ENCODE measurements at regions not wholly inside any gene's neighbourhood (a gene's known extent, or its start where the extent isn't known, plus 50 kb on each side); places are given as distances from the start of the nearest gene placed in this dataset.

- Histone ChIP-seq H3K4me1 (no peaks in the 10 kb centered on the region), H3K27me3 (no peaks in the 10 kb centered on the region), H3K9me3 (no peaks in the 10 kb centered on the region), H3K4me3 (no peak overlapping the region), H3K36me3 (no peaks in the 10 kb centered on the region), H3K27ac (no peak overlapping the region)
- no peak for DNase-seq
- TF ChIP-seq CTCF (IDR thresholded peaks at IDR 0.05) (no peak), POLR2A (IDR thresholded peaks at IDR 0.05) (no peak)
Measured at GRCh38 chr9:108724652-108725051, 131.1 kb downstream of the ACTL7B start.

- H3K27me3 ChIP-seq: no peaks in the 10 kb centered on the region
- no peak overlapping the region for H3K4me3 ChIP-seq
- TF ChIP-seq CTCF (IDR thresholded peaks at IDR 0.05) (no peak), POLR2A (IDR thresholded peaks at IDR 0.05) (no peak)
- no peaks in the 10 kb centered on the region for H3K36me3 ChIP-seq
- DNase-seq: no peak
- H3K9me3 ChIP-seq: no peaks in the 10 kb centered on the region
- no peak overlapping the region for H3K27ac ChIP-seq
- H3K4me1 ChIP-seq: no peaks in the 10 kb centered on the region
Measured at GRCh38 chr9:108724122-108724521, 131.7 kb downstream of the ACTL7B start.

GRCh38 chr9:108722396-108722795 lies 133.4 kb downstream of the ACTL7B start:
- Histone ChIP-seq H3K36me3 (no peaks in the 10 kb centered on the region), H3K4me1 (no peaks in the 10 kb centered on the region), H3K27me3 (no peaks in the 10 kb centered on the region), H3K4me3 (no peak overlapping the region), H3K9me3 (no peaks in the 10 kb centered on the region), H3K27ac (no peak overlapping the region)
- no peak for DNase-seq
- TF ChIP-seq POLR2A (IDR thresholded peaks at IDR 0.05) (no peak), CTCF (IDR thresholded peaks at IDR 0.05) (no peak)

GRCh38 chr9:108720191-108720642 lies 135.6 kb downstream of the ACTL7B start:
- Histone ChIP-seq H3K4me3 (no peak overlapping the region), H3K27me3 (no peaks in the 10 kb centered on the region), H3K4me1 (no peaks in the 10 kb centered on the region), H3K36me3 (no peaks in the 10 kb centered on the region), H3K27ac (no peak overlapping the region), H3K9me3 (no peaks in the 10 kb centered on the region)
- TF ChIP-seq POLR2A (IDR thresholded peaks at IDR 0.05) (no peak), CTCF (IDR thresholded peaks at IDR 0.05) (no peak)
- no peak for DNase-seq

GRCh38 chr9:108710424-108710823 lies 145.4 kb downstream of the ACTL7B start:
- H3K36me3 ChIP-seq: no peaks in the 10 kb centered on the region
- no peaks in the 10 kb centered on the region for H3K4me1 ChIP-seq
- no peak for TF ChIP-seq CTCF (IDR thresholded peaks at IDR 0.05)
- TF ChIP-seq POLR2A (IDR thresholded peaks at IDR 0.05): no peak
- no peak overlapping the region for H3K27ac ChIP-seq
- DNase-seq: no peak
- no peaks in the 10 kb centered on the region for H3K9me3 ChIP-seq
- no peaks in the 10 kb centered on the region for H3K27me3 ChIP-seq
- no peak overlapping the region for H3K4me3 ChIP-seq

- Histone ChIP-seq H3K4me3 (no peak overlapping the region), H3K9me3 (no peaks in the 10 kb centered on the region), H3K27ac (peak overlapping the region in 1 of 4 donors; percentile 5), H3K4me1 (no peaks in the 10 kb centered on the region), H3K36me3 (no peaks in the 10 kb centered on the region), H3K27me3 (no peaks in the 10 kb centered on the region)
- no peak for DNase-seq
- TF ChIP-seq CTCF (IDR thresholded peaks at IDR 0.05) (no peak), POLR2A (IDR thresholded peaks at IDR 0.05) (no peak)
Measured at GRCh38 chr9:108709997-108710396, 145.8 kb downstream of the ACTL7B start.
